ENCODE measurements at regions not wholly inside any gene's neighbourhood (a gene's known extent, or its start where the extent isn't known, plus 50 kb on each side); places are given as distances from the start of the nearest gene placed in this dataset.
"Not testable (repeated sequence)": the region's sequence is repeated elsewhere in the genome, so short reads cannot be mapped to it uniquely, and the experiment has no call there.

GRCh38 chr6:146938266-146938665 lies 266.0 kb upstream of the STXBP5 start:
- no peak for TF ChIP-seq CTCF (IDR thresholded peaks at IDR 0.05; ENCODE audit: insufficient read depth, low read depth, low read length, missing control alignments)
- no peak for DNase-seq (ENCODE audit: low read depth)
- no peak overlapping the region for H3K4me3 ChIP-seq (ENCODE audit: low read depth, low read length)

GRCh38 chr6:146939456-146939855 lies 264.8 kb upstream of the STXBP5 start:
- not testable (repeated sequence) for H3K4me3 ChIP-seq (ENCODE audit: low read depth, low read length); DNase-seq (ENCODE audit: low read depth)

- no peak overlapping the region for H3K4me3 ChIP-seq (ENCODE audit: low read depth, low read length)
- no peak for DNase-seq (ENCODE audit: low read depth)
- no peak for TF ChIP-seq CTCF (IDR thresholded peaks at IDR 0.05; ENCODE audit: insufficient read depth, low read depth, low read length, missing control alignments)
Measured at GRCh38 chr6:146943664-146944063, 260.6 kb upstream of the STXBP5 start.

GRCh38 chr6:146944077-146944476 lies 260.1 kb upstream of the STXBP5 start:
- no peak for TF ChIP-seq CTCF (IDR thresholded peaks at IDR 0.05; ENCODE audit: insufficient read depth, low read depth, low read length, missing control alignments)
- DNase-seq (ENCODE audit: low read depth): no peak
- no peak overlapping the region for H3K4me3 ChIP-seq (ENCODE audit: low read depth, low read length)

- no peak for DNase-seq (ENCODE audit: low read depth)
- H3K4me3 ChIP-seq (ENCODE audit: low read depth, low read length): no peak overlapping the region
- TF ChIP-seq CTCF (IDR thresholded peaks at IDR 0.05; ENCODE audit: insufficient read depth, low read depth, low read length, missing control alignments): no peak
Measured at GRCh38 chr6:146944809-146945208, 259.4 kb upstream of the STXBP5 start.

GRCh38 chr6:146946559-146946958 lies 257.7 kb upstream of the STXBP5 start:
- no peak for DNase-seq (ENCODE audit: low read depth)
- no peak overlapping the region for H3K4me3 ChIP-seq (ENCODE audit: low read depth, low read length)
- no peak for TF ChIP-seq CTCF (IDR thresholded peaks at IDR 0.05; ENCODE audit: insufficient read depth, low read depth, low read length, missing control alignments)

- DNase-seq (ENCODE audit: low read depth): no peak
- TF ChIP-seq CTCF (IDR thresholded peaks at IDR 0.05; ENCODE audit: insufficient read depth, low read depth, low read length, missing control alignments): no peak
Measured at GRCh38 chr6:146948790-146949342, 255.4 kb upstream of the STXBP5 start.

More at GRCh38 chr6:146948790-146949342, 255.4 kb upstream of the STXBP5 start:
- no peak overlapping the region for H3K4me3 ChIP-seq (ENCODE audit: low read depth, low read length)

Data from GM12865 (cell line).